Gastrocnemius medialis (tissue), 4 donors: ENCODE measurements at regions not wholly inside any gene's neighbourhood (a gene's known extent, or its start where the extent isn't known, plus 50 kb on each side); places are given as distances from the start of the nearest gene placed in this dataset.
"Not testable (repeated sequence)": the region's sequence is repeated elsewhere in the genome, so short reads cannot be mapped to it uniquely, and the experiment has no call there.

Source experiments
- ATAC-seq, 2 donors: fragments of 150-250 bp; one replicate each; pipeline ENCODE4 v1.9.1; 2016
- DNase-seq, 2 donors: peaks; one replicate each; pipeline ENCODE4 v3.0.0-alpha.2; 2019
- H3K27ac ChIP-seq, 4 donors: fragments of 200-600 bp; sonication (generic); 1 replicate in 1 of 4; 2 replicates in 3 of 4; pipeline ENCODE4 v1.5.1; 2016 to 2018; ENCODE audit warnings: mild to moderate bottlenecking in 2 of 4, moderate library complexity in 1 of 4
- H3K27me3 ChIP-seq, 3 donors: fragments of 200-600 bp; sonication (generic) in 2 of 3; 1 replicate in 1 of 3; 2 replicates in 2 of 3; pipeline versions ENCODE4 v1.5.1 to v1.6.0; 2016 to 2019; ENCODE audit warnings: mild to moderate bottlenecking in 1 of 3, moderate library complexity in 1 of 3
- H3K36me3 ChIP-seq, 2 donors: fragments of 200-600 bp; sonication (generic) in 1 of 2; one replicate each; pipeline ENCODE4 v1.5.1; 2017 to 2018
- H3K4me1 ChIP-seq, 2 donors: fragments of 200-600 bp; sonication (generic) in 1 of 2; one replicate each; pipeline ENCODE4 v1.5.1; 2016 to 2017; ENCODE audit warnings: mild to moderate bottlenecking in 2 of 2
- H3K4me3 ChIP-seq, 4 donors: fragments of 200-600 bp; sonication (generic) in 3 of 4; 1 replicate in 1 of 4; 2 replicates in 3 of 4; pipeline ENCODE4 v1.5.1; 2016 to 2019; ENCODE audit warnings: mild to moderate bottlenecking in 2 of 4
- H3K9me3 ChIP-seq, 3 donors: fragments of 200-600 bp; sonication (generic) in 2 of 3; 1 replicate in 1 of 3; 2 replicates in 2 of 3; pipeline ENCODE4 v1.5.1; 2016 to 2019
- POLR2A ChIP-seq, 2 donors: fragments of 450-650 bp; IDR thresholded peaks; one replicate each; pipeline ENCODE4 v1.6.1; 2017; ENCODE audit warnings: antibody characterized with exemption in 2 of 2, mild to moderate bottlenecking in 2 of 2, moderate library complexity in 2 of 2
- in situ Hi-C, 4 donors: fragments of 200-750 bp; cut with MboI; loops; one replicate each; pipeline versions ENCODE4 v1.15.0 to v1.8.0; 2017; ENCODE audit warnings: low sequenced_read_pairs in 4 of 4
- intact Hi-C: fragments of 100-400 bp; cut with DNase I; formaldehyde crosslinking; loops from one replicate; pipeline ENCODE4 v1.15.1; 2023; ENCODE audit warnings: low total_unique reads
- TF ChIP-seq, protein P1 (sequence below), 5 experiments: fragments of 450-650 bp in 3 of 5; fragments of 200-600 bp in 2 of 5; sonication (generic) in 2 of 5; IDR thresholded peaks in 4 of 5; conservative IDR thresholded peaks in 1 of 5; 1 replicate in 4 of 5; 2 replicates in 1 of 5; pipeline ENCODE4 v1.5.1; 2016 to 2019; ENCODE audit warnings: antibody characterized with exemption in 5 of 5, mild to moderate bottlenecking in 3 of 5, moderate library complexity in 3 of 5

- Histone ChIP-seq H3K4me1 (no peaks in the 10 kb centered on the region), H3K4me3 (no peak overlapping the region), H3K27me3 (no peaks in the 10 kb centered on the region), H3K27ac (no peak overlapping the region), H3K36me3 (no peaks in the 10 kb centered on the region), H3K9me3 (no peaks in the 10 kb centered on the region)
- in situ Hi-C loops: no loop called here
- intact Hi-C loops: no loop called here
- no peak for TF ChIP-seq POLR2A (IDR thresholded peaks at IDR 0.05)
- TF ChIP-seq, protein P1, sequence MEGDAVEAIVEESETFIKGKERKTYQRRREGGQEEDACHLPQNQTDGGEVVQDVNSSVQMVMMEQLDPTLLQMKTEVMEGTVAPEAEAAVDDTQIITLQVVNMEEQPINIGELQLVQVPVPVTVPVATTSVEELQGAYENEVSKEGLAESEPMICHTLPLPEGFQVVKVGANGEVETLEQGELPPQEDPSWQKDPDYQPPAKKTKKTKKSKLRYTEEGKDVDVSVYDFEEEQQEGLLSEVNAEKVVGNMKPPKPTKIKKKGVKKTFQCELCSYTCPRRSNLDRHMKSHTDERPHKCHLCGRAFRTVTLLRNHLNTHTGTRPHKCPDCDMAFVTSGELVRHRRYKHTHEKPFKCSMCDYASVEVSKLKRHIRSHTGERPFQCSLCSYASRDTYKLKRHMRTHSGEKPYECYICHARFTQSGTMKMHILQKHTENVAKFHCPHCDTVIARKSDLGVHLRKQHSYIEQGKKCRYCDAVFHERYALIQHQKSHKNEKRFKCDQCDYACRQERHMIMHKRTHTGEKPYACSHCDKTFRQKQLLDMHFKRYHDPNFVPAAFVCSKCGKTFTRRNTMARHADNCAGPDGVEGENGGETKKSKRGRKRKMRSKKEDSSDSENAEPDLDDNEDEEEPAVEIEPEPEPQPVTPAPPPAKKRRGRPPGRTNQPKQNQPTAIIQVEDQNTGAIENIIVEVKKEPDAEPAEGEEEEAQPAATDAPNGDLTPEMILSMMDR (IDR thresholded peaks at IDR 0.05 in 4 of 5, conservative IDR thresholded peaks at IDR 0.05 in 1 of 5): no peak
- no peak for ATAC-seq
- DNase-seq: no peak
Measured at GRCh38 chr6:113686049-113686448, 171.1 kb upstream of the MARCKS start.

DNA sequence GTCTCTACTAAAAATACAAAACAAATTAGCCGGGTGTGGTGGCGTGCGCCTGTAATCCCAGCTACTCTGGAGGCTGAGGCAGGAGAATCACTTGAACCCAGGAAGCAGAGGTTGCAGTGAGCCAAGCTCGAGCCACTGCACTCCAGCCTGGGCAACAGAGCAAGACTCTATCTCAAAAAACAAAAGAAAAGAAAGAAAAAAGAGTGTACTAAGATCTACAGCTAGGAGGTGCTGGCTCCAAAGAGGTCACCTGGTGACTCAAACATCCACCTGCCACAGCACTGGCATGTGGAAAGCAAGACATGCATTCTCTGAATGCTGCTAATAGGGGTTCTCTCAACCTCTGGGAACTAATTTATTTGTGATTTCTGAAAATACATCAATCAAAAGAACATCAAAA is 167.5 kb upstream of the MARCKS start:
- H3K36me3 ChIP-seq, ATAC-seq, in situ Hi-C loops: not testable (repeated sequence)

GRCh38 chr6:113690281-113691259 is 166.6 kb upstream of the MARCKS start:
- TF ChIP-seq, protein P1 (IDR thresholded peaks at IDR 0.05 in 4 of 5, conservative IDR thresholded peaks at IDR 0.05 in 1 of 5): no peak
- TF ChIP-seq POLR2A (IDR thresholded peaks at IDR 0.05): no peak
- H3K4me1 ChIP-seq: no peaks in the 10 kb centered on the region
- ATAC-seq: no peak

More for the DNA sequence above, 167.5 kb upstream of the MARCKS start:
- H3K4me3 ChIP-seq, H3K27ac ChIP-seq, H3K9me3 ChIP-seq, DNase-seq, H3K27me3 ChIP-seq, H3K4me1 ChIP-seq, intact Hi-C loops: not testable (repeated sequence)

GRCh38 chr6:113691260-113691656 is 165.9 kb upstream of the MARCKS start:
- no peak for DNase-seq
- intact Hi-C loops (no loop called here), in situ Hi-C loops (no loop called here)
- no peaks in the 10 kb centered on the region for H3K36me3 ChIP-seq
- H3K9me3 ChIP-seq: no peaks in the 10 kb centered on the region
- H3K4me1 ChIP-seq: no peaks in the 10 kb centered on the region
- no peak for ATAC-seq
- no peak overlapping the region for H3K4me3 ChIP-seq
- TF ChIP-seq, protein P1 (IDR thresholded peaks at IDR 0.05 in 4 of 5, conservative IDR thresholded peaks at IDR 0.05 in 1 of 5): no peak
- TF ChIP-seq POLR2A (IDR thresholded peaks at IDR 0.05): no peak
- no peak overlapping the region for H3K27ac ChIP-seq
- no peaks in the 10 kb centered on the region for H3K27me3 ChIP-seq

More at GRCh38 chr6:113690281-113691259, 166.6 kb upstream of the MARCKS start:
- no peak overlapping the region for H3K4me3 ChIP-seq
- H3K9me3 ChIP-seq: no peaks in the 10 kb centered on the region
- no peaks in the 10 kb centered on the region for H3K36me3 ChIP-seq
- intact Hi-C loops: no loop called here
- no peak overlapping the region for H3K27ac ChIP-seq
- in situ Hi-C loops: no loop called here
- no peak for DNase-seq
- no peaks in the 10 kb centered on the region for H3K27me3 ChIP-seq

- Histone ChIP-seq H3K4me3 (no peak overlapping the region), H3K9me3 (no peaks in the 10 kb centered on the region), H3K27me3 (no peaks in the 10 kb centered on the region), H3K36me3 (no peaks in the 10 kb centered on the region), H3K27ac (no peak overlapping the region), H3K4me1 (no peaks in the 10 kb centered on the region)
- ATAC-seq (no peak), DNase-seq (no peak)
- TF ChIP-seq POLR2A (IDR thresholded peaks at IDR 0.05): no peak
- TF ChIP-seq, protein P1 (IDR thresholded peaks at IDR 0.05 in 4 of 5, conservative IDR thresholded peaks at IDR 0.05 in 1 of 5): no peak
- intact Hi-C loops (no loop called here), in situ Hi-C loops (no loop called here)
Measured at GRCh38 chr6:113693851-113694250, 163.3 kb upstream of the MARCKS start.
